ENCODE measurements at regions not wholly inside any gene's neighbourhood (a gene's known extent, or its start where the extent isn't known, plus 50 kb on each side); places are given as distances from the start of the nearest gene placed in this dataset.

- TF ChIP-seq CTCF (IDR thresholded peaks at IDR 0.05; ENCODE audit: insufficient read depth, low read depth, low read length, missing control alignments): no peak
- no peak for DNase-seq (ENCODE audit: low read depth)
- H3K4me3 ChIP-seq (ENCODE audit: low read depth, low read length): no peak overlapping the region
Measured at GRCh38 chr1:87578464-87578863, 249.8 kb downstream of the LMO4 start.

GRCh38 chr1:87583459-87583858 is 254.8 kb downstream of the LMO4 start:
- TF ChIP-seq CTCF (IDR thresholded peaks at IDR 0.05; ENCODE audit: insufficient read depth, low read depth, low read length, missing control alignments): no peak
- no peak overlapping the region for H3K4me3 ChIP-seq (ENCODE audit: low read depth, low read length)
- DNase-seq (ENCODE audit: low read depth): no peak

- no peak overlapping the region for H3K4me3 ChIP-seq (ENCODE audit: low read depth, low read length)
- DNase-seq (ENCODE audit: low read depth): no peak
- no peak for TF ChIP-seq CTCF (IDR thresholded peaks at IDR 0.05; ENCODE audit: insufficient read depth, low read depth, low read length, missing control alignments)
Measured at GRCh38 chr1:87584586-87584985, 255.9 kb downstream of the LMO4 start.

- TF ChIP-seq CTCF (IDR thresholded peaks at IDR 0.05; ENCODE audit: insufficient read depth, low read depth, low read length, missing control alignments): no peak
- no peak overlapping the region for H3K4me3 ChIP-seq (ENCODE audit: low read depth, low read length)
- no peak for DNase-seq (ENCODE audit: low read depth)
Measured at GRCh38 chr1:87586501-87586900, 257.8 kb downstream of the LMO4 start.

GRCh38 chr1:87588495-87588894 is 259.8 kb downstream of the LMO4 start:
- TF ChIP-seq CTCF (IDR thresholded peaks at IDR 0.05; ENCODE audit: insufficient read depth, low read depth, low read length, missing control alignments): no peak
- peak; percentile 62 for DNase-seq (ENCODE audit: low read depth)
- H3K4me3 ChIP-seq (ENCODE audit: low read depth, low read length): no peak overlapping the region

GRCh38 chr1:87591492-87591891 is 262.8 kb downstream of the LMO4 start:
- no peak overlapping the region for H3K4me3 ChIP-seq (ENCODE audit: low read depth, low read length)
- TF ChIP-seq CTCF (IDR thresholded peaks at IDR 0.05; ENCODE audit: insufficient read depth, low read depth, low read length, missing control alignments): no peak
- DNase-seq (ENCODE audit: low read depth): no peak

GRCh38 chr1:87592156-87592555 is 263.5 kb downstream of the LMO4 start:
- DNase-seq (ENCODE audit: low read depth): peak; percentile 59

More at GRCh38 chr1:87592156-87592555, 263.5 kb downstream of the LMO4 start:
- TF ChIP-seq CTCF (IDR thresholded peaks at IDR 0.05; ENCODE audit: insufficient read depth, low read depth, low read length, missing control alignments): no peak
- no peak overlapping the region for H3K4me3 ChIP-seq (ENCODE audit: low read depth, low read length)
